OCI-LY7 (cell line): ENCODE measurements at regions not wholly inside any gene's neighbourhood (a gene's known extent, or its start where the extent isn't known, plus 50 kb on each side); places are given as distances from the start of the nearest gene placed in this dataset.

ENCODE experiments used
- BruUV-seq: library from RNA; stranded (reverse); fragments of 400-500 nt; replicated peaks from 2 replicates; lab custom pipeline; 2021; lab: Mats Ljungman, UMichigan
- CTCF ChIA-PET: fragments of 300-600 bp; sonication (Branson Sonifier 250); formaldehyde crosslinking; loops from one replicate; lab custom pipeline; 2022; ENCODE audit warnings: antibody characterized with exemption; ENCODE audit not compliant: unreplicated experiment; lab: Charles Lee
- POLR2A ChIA-PET: fragments of 300-600 bp; sonication (Branson Sonifier 250); formaldehyde crosslinking; loops from one replicate; lab custom pipeline; 2022; ENCODE audit warnings: antibody characterized with exemption; lab: Charles Lee
- DNase-seq: peaks from one replicate; pipeline ENCODE4 v3.0.0-alpha.2; 2015; ENCODE audit warnings: low spot score
- H2AFZ ChIP-seq: fragments of 200-600 bp; sonication (generic), shearing (Covaris generic); 2 replicates; pipeline ENCODE4 v1.6.1; 2014; ENCODE audit warnings: mild to moderate bottlenecking, antibody characterized with exemption, low read length, moderate library complexity
- H3K27ac ChIP-seq: fragments of 200-600 bp; sonication (generic); 2 replicates; pipeline ENCODE4 v1.5.1; 2014; ENCODE audit warnings: mixed run types, low read depth, mild to moderate bottlenecking, moderate library complexity, low read length, inconsistent platforms; ENCODE audit not compliant: poor library complexity, severe bottlenecking
- H3K36me3 ChIP-seq: fragments of 200-600 bp; sonication (generic); 2 replicates; pipeline ENCODE4 v1.6.1; 2014; ENCODE audit warnings: mild to moderate bottlenecking, antibody characterized with exemption, low read length, moderate library complexity, mixed read lengths; ENCODE audit not compliant: insufficient read depth
- H3K4me1 ChIP-seq: fragments of 200-600 bp; sonication (generic); 2 replicates; pipeline ENCODE4 v1.5.1; 2014; ENCODE audit warnings: mild to moderate bottlenecking, low read length; ENCODE audit not compliant: insufficient read depth, poor library complexity, severe bottlenecking
- H3K4me2 ChIP-seq: fragments of 200-600 bp; sonication (generic); 2 replicates; pipeline ENCODE4 v1.6.1; 2014; ENCODE audit warnings: mild to moderate bottlenecking, low read length
- H3K4me3 ChIP-seq: fragments of 200-600 bp; sonication (generic); 2 replicates; pipeline ENCODE4 v1.5.1; 2014; ENCODE audit warnings: mild to moderate bottlenecking, low read depth, low read length; ENCODE audit not compliant: poor library complexity, severe bottlenecking
- H3K79me2 ChIP-seq: fragments of 200-600 bp; sonication (generic); 2 replicates; pipeline ENCODE4 v1.6.1; 2016; ENCODE audit warnings: low read depth, mild to moderate bottlenecking, low read length, moderate library complexity, mixed read lengths; ENCODE audit not compliant: insufficient read depth
- H3K9me2 ChIP-seq: fragments of 200-600 bp; sonication (generic); 2 replicates; pipeline ENCODE4 v1.6.1; 2016; ENCODE audit warnings: mild to moderate bottlenecking, low read length, mixed read lengths; ENCODE audit not compliant: insufficient read depth
- H3K9me3 ChIP-seq: fragments of 200-600 bp; sonication (generic); 2 replicates; pipeline ENCODE4 v1.6.1; 2014; ENCODE audit warnings: mild to moderate bottlenecking, mixed run types, low read length, mixed read lengths
- H4K20me1 ChIP-seq: fragments of 200-600 bp; sonication (generic); 2 replicates; pipeline ENCODE4 v1.6.1; 2014; ENCODE audit warnings: mild to moderate bottlenecking, antibody characterized with exemption, low read length, moderate library complexity, mixed read lengths; ENCODE audit not compliant: insufficient read depth
- EZH2phosphoT487 ChIP-seq: fragments of 200-600 bp; sonication (generic); IDR thresholded peaks from 2 replicates; pipeline ENCODE4 v1.6.1; 2018; ENCODE audit warnings: low read depth, borderline replicate concordance, mild to moderate bottlenecking, mixed run types, antibody characterized with exemption, low read length, moderate library complexity, mixed read lengths
- intact Hi-C: fragments of 100-400 bp; cut with micrococcal nuclease; formaldehyde crosslinking; loops from one replicate; pipeline ENCODE4 v1.10.0; 2022; ENCODE audit not compliant: unreplicated experiment
- TF ChIP-seq, protein P1 (sequence below): fragments of 200-600 bp; sonication (generic); conservative IDR thresholded peaks from 2 replicates; pipeline ENCODE4 v1.5.1; 2014; ENCODE audit warnings: mild to moderate bottlenecking, antibody characterized with exemption, low read length, moderate library complexity, mixed read lengths

DNA sequence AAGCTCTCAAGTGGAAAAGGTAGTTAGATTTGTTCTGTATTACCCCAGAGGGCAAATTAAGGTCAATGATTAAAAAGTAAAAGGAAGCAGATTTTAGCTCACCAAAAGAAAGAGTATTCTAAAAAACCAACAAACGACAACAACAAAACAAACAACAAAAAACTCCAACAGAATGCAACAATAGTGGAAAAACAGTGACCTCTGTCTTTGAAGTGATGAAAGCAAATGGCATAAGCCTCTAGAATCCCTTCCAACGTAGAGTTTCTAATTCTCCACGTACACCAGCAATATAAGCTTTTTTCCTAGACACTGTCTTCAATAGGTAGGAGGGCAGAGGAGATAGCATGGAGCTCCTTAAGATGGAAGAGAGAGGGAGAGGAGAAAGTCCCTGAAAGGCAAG is 359.1 kb downstream of the TTLL7 start:
- Histone ChIP-seq H3K79me2 (no peaks in the 10 kb centered on the region), H3K4me3 (no peak overlapping the region), H3K36me3 (no peaks in the 10 kb centered on the region), H4K20me1 (no peaks in the 10 kb centered on the region), H3K9me3 (no peaks in the 10 kb centered on the region), H3K4me2 (no peak overlapping the region), H3K9me2 (no peaks in the 10 kb centered on the region), H2AFZ (peak overlapping the region; percentile 32; the same call in 1 of the 2 replicates), H3K4me1 (peaks cover 10% of the 10 kb centered on the region), H3K27ac (no peak overlapping the region)
- no peak for DNase-seq
- POLR2A ChIA-PET, result interaction anchor here (0.6 to 1.0 kb wide), 4 partner anchors 13 to 179 kb away, joined by 3 read pairs; no protein-coding TSS in a partner anchor
- TF ChIP-seq, protein P1, sequence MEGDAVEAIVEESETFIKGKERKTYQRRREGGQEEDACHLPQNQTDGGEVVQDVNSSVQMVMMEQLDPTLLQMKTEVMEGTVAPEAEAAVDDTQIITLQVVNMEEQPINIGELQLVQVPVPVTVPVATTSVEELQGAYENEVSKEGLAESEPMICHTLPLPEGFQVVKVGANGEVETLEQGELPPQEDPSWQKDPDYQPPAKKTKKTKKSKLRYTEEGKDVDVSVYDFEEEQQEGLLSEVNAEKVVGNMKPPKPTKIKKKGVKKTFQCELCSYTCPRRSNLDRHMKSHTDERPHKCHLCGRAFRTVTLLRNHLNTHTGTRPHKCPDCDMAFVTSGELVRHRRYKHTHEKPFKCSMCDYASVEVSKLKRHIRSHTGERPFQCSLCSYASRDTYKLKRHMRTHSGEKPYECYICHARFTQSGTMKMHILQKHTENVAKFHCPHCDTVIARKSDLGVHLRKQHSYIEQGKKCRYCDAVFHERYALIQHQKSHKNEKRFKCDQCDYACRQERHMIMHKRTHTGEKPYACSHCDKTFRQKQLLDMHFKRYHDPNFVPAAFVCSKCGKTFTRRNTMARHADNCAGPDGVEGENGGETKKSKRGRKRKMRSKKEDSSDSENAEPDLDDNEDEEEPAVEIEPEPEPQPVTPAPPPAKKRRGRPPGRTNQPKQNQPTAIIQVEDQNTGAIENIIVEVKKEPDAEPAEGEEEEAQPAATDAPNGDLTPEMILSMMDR, result 0 out of 2 replicates have a peak, but pooled peaks have one; percentile 14
- no peak for TF ChIP-seq EZH2phosphoT487
- CTCF ChIA-PET, result no interaction called here
- BruUV-seq, result no TSS peak
- intact Hi-C loops, result no loop called here

DNA sequence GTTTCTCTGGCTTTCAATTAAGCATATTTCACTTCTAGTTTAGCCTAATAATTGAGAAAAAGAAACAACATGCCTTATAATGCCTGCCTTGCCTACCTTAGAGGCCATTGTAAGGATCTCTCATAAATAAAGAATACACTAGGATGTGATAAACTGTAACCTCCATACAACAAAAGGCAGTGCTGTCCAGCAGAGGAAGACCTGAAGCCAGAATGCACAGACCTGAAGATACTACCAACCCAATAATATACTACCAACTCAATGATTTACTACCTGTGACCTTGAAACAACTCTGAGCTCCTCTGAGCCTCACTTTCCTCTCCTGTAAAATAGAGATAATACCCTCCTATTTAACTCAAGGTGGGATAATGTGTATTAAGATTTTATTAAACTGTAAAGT is 361.3 kb downstream of the TTLL7 start:
- no peak overlapping the region for H3K27ac ChIP-seq
- TF ChIP-seq, protein P1, result no peak
- TF ChIP-seq EZH2phosphoT487, result no peak
- no TSS peak for BruUV-seq
- H4K20me1 ChIP-seq, result no peaks in the 10 kb centered on the region
- DNase-seq, result no peak
- CTCF ChIA-PET, result no interaction called here
- H3K4me3 ChIP-seq, result no peak overlapping the region
- no peaks in the 10 kb centered on the region for H3K79me2 ChIP-seq
- H3K9me2 ChIP-seq, result no peaks in the 10 kb centered on the region
- no peak overlapping the region for H3K4me2 ChIP-seq
- POLR2A ChIA-PET, result interaction anchor here (1.1 to 1.8 kb wide), 2 partner anchors 10 to 12 kb away, joined by 3 to 17 read pairs; no protein-coding TSS in a partner anchor
- no peaks in the 10 kb centered on the region for H3K9me3 ChIP-seq
- H3K4me1 ChIP-seq, result peaks cover 10% of the 10 kb centered on the region
- no peak overlapping the region for H2AFZ ChIP-seq
- no peaks in the 10 kb centered on the region for H3K36me3 ChIP-seq
- intact Hi-C loops, result no loop called here

DNA sequence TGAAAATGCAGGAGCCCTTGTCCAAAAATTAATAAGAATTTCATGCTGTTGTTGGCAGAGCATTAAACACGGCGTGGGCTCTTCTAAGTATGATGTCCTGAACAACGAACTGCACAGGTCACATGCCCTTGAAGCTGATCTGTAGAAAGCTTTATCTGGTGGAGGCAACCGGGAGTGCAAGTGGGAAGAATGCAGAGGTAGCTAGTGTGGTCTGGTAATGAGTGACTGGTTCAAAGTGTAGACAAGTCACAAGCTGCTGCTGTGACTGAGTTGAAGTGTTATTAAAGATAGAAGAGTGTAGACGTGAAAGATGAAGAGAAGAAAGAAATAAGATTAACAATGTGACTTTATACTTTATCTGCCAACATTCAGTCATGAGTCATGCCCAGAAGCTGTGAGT is 361.9 kb downstream of the TTLL7 start:
- Histone ChIP-seq H3K9me2 (no peaks in the 10 kb centered on the region), H4K20me1 (no peaks in the 10 kb centered on the region), H3K4me1 (peaks cover 10% of the 10 kb centered on the region), H3K36me3 (no peaks in the 10 kb centered on the region), H2AFZ (no peak overlapping the region), H3K4me3 (no peak overlapping the region), H3K4me2 (no peak overlapping the region), H3K27ac (no peak overlapping the region), H3K9me3 (no peaks in the 10 kb centered on the region), H3K79me2 (no peaks in the 10 kb centered on the region)
- intact Hi-C loops, result no loop called here
- ChIA-PET CTCF (no interaction called here), POLR2A (interaction anchor here (0.8 to 1.8 kb wide), 3 partner anchors 9 to 12 kb away, joined by 3 to 17 read pairs (median 3); no protein-coding TSS in a partner anchor)
- DNase-seq, result no peak
- no TSS peak for BruUV-seq
- TF ChIP-seq, protein P1, result no peak
- no peak for TF ChIP-seq EZH2phosphoT487
